ENCODE measurements at regions not wholly inside any gene's neighbourhood (a gene's known extent, or its start where the extent isn't known, plus 50 kb on each side); places are given as distances from the start of the nearest gene placed in this dataset.

DNA sequence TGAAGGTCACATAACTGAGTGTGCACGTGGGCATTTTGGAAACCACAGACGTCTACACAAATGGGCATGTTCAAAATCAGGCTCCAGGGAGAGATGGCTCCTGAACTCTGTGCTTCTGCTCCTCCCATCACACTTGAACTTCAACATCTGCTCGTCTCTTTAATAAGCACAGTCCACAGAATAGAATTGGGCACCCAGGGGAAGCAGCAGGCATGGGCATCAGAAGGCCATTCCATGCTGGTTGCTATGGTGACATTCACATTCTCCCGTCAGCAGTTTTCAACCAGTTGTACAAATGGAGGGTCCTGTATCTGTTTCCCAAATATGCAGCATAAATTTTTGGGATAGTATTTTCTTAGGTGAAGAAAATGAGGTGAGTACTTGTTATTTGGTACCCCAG, 183.7 kb upstream of the COPS8 start:
- no peak for DNase-seq
- TF ChIP-seq POLR2A (IDR thresholded peaks at IDR 0.05; ENCODE audit: low read length), result no peak
- no peak for TF ChIP-seq GATA1 (IDR thresholded peaks at IDR 0.05; ENCODE audit: low read depth, low read length)

DNA sequence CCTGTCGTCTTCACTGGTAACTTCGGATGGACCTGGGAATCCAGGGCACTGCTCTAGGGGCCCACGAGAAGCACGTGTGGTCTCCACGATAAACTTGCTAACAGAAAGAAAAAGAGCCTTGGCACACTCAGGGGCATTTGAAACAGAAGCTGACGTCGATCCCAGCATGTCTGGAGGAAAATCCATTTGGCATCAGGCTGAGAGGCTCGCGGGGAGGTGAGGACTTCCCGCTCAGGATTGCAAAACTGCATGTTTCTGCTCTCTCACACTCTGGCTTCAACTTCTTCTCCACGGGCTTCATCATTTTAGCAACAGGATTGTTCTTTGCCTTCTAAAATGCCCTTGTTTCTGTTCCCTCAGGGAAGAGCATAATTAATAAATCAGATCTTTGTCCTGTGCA, 181.7 kb upstream of the COPS8 start:
- no peak for TF ChIP-seq GATA1 (IDR thresholded peaks at IDR 0.05; ENCODE audit: low read depth, low read length)
- TF ChIP-seq POLR2A (IDR thresholded peaks at IDR 0.05; ENCODE audit: low read length), result no peak
- DNase-seq, result no peak

DNA sequence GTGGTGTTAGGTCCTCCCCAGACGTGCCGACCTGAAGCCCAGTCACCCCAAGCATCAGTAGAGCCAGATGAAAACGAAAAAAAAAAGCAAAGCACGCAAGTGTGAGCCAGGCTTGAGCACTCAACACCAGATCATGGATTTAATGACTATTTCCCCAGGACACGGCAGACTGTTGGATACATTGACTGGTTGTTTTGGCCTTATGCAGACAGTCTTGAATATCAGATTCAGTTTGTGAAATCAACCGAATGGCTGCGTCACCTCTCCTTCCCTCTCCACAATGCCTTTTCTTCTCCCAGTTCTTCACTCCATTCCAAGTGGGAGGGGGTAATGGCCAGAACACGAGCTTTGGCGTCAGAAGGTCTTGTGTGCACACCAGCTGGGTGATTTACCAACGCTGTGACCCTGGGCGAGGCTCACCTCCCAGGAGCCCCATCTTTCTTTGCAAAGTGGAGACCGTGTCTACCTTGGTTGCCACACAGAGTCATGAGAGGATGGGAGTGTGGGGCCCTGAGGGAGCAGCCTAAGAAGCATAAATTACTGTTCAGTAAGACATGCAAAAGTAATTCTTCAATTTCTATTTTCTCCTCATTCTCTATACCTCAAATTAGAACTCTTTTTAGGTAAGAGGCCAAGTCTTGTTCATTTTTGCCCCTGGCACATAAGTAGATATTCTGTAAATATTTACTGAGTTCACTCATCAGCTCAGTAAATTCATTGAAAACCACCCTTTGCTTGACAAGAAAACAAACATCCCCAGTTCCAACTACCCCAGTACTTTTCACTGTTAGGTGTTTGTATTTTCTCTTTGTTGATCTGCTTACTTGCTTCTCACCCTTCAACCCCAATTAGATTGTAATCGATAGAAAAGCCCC, 181.1 kb upstream of the COPS8 start:
- no peak for DNase-seq
- TF ChIP-seq GATA1 (IDR thresholded peaks at IDR 0.05; ENCODE audit: low read depth, low read length), result no peak
- TF ChIP-seq POLR2A (IDR thresholded peaks at IDR 0.05; ENCODE audit: low read length), result no peak

DNA sequence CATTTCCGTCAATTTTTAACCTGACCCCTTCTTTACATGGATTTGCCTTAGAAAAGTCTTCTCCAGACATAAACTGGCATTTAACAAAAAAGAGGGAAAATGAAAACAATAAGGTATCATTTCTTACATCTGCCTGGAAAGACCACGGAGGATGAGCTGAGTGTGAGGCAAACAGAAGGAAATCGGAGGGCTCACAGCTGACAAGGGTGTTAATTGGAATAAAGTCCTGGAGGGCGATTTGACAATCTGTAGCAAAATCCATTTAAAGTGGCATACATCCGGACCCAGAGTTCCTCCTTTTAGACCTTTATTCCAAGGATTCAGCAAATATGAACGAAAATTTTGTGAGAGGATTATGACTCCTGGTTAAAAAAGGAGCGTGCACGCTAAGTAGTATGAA, 179.7 kb upstream of the COPS8 start:
- TF ChIP-seq GATA1 (IDR thresholded peaks at IDR 0.05; ENCODE audit: low read depth, low read length) (no peak), POLR2A (IDR thresholded peaks at IDR 0.05; ENCODE audit: low read length) (no peak)
- DNase-seq, result no peak

DNA sequence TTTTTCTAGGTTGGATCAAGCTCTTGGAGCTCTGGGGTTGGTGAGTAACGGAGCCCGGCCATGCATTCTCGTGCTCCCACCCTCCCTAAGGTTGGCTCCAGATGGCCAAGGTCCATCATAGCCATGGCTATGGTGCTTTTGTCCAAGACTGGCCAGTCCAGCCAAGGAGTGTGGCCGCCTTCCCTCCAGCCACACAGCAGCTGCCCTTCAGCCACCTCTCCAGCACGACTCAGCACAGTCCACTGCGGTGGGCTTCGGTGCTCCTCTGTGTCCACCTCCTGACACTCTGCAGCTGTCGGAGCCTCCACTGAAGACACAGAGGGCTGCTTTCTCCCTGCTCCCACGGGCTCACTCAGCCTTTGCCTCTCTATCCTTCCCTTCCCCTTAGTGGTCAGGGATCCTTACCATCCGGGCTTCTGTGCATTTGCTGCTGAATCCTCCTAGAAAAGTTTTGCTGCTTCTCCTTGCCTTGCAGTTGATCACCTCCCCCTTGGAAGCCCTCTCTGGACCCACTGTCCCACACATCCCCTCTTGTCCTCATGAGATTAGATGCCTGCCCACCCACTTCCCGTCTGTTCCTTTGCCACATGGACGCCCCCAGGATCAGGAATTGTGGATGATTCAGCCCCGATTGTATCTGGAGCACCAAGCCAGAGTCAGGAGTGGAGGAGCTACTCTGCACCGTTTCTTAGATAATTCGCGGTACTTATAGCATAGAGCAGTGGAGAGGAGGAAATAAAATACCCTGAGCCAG, 177.1 kb upstream of the COPS8 start:
- TF ChIP-seq POLR2A (IDR thresholded peaks at IDR 0.05; ENCODE audit: low read length) (no peak), GATA1 (IDR thresholded peaks at IDR 0.05; ENCODE audit: low read depth, low read length) (no peak)
- DNase-seq, result no peak

DNA sequence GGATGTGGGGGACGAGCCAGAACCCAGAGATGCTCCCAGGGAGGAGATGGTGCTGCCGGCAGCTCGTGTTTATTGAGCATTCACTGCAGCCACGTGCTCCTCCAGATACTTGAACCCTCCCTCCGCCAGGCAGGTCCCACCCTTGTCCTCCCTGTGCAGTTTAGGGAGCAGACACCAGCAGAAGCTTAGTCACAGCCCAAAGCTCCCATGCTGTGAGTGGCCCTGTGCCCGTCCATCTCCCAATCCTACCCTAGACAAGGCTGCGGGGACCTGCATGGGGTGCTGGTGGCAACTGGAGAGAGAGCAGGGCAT, 176.5 kb upstream of the COPS8 start:
- no peak for DNase-seq
- TF ChIP-seq GATA1 (IDR thresholded peaks at IDR 0.05; ENCODE audit: low read depth, low read length), result no peak
- no peak for TF ChIP-seq POLR2A (IDR thresholded peaks at IDR 0.05; ENCODE audit: low read length)

DNA sequence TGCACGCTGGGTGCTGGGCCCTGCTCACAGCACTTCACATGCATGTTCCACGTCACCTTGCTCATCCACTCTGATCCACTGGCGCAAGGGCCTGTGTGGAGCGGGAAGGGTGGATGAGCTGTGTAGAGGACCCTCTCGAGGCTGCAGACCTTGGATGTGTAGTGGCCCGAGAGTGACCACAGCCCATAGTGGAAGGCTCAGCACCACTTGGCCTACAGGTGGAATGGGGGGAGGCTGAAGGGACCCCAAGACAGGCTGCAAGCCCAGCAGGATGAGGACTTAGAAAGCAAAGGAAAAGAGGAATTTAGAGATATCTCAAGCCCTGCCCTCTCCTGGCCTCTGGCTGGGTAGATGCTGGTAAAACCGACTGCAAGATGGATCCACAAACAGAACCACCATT, 175.9 kb upstream of the COPS8 start:
- no peak for TF ChIP-seq POLR2A (IDR thresholded peaks at IDR 0.05; ENCODE audit: low read length)
- no peak for DNase-seq

DNA sequence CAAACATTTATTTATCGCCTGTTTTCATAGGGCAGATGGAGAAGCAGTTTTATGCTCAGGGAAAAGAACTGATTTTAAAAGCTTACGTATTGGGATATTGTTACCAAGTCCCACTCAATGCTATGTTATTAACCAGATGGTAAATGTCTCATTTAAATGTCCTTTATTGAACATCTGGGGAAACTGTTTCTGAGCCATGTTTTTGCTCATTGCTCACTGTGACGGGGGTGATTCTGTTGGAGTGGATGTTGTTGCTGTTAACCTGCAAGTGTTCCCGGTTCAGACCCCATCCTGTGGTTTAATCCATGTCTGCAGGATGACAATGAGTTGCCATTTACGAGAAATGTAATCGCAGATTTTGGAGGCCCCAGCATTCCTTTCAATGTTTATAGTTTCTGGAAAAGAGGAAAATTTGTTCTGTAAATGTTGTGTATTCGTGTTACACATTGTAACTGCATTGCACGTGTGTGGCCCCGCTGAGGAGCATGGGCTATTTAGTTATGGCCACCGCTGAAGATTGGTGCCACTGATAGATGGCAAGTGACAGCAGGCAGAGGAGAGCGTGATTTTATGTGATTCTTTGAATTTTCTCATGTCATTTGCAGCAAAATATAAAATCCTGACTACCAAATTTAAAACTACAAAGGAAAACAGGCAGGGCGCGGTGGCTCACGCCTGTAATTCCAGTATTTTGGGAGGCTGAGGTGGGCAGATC, 174.8 kb upstream of the COPS8 start:
- DNase-seq, result no peak
- TF ChIP-seq GATA1 (IDR thresholded peaks at IDR 0.05; ENCODE audit: low read depth, low read length), result no peak
- no peak for TF ChIP-seq POLR2A (IDR thresholded peaks at IDR 0.05; ENCODE audit: low read length)

DNA sequence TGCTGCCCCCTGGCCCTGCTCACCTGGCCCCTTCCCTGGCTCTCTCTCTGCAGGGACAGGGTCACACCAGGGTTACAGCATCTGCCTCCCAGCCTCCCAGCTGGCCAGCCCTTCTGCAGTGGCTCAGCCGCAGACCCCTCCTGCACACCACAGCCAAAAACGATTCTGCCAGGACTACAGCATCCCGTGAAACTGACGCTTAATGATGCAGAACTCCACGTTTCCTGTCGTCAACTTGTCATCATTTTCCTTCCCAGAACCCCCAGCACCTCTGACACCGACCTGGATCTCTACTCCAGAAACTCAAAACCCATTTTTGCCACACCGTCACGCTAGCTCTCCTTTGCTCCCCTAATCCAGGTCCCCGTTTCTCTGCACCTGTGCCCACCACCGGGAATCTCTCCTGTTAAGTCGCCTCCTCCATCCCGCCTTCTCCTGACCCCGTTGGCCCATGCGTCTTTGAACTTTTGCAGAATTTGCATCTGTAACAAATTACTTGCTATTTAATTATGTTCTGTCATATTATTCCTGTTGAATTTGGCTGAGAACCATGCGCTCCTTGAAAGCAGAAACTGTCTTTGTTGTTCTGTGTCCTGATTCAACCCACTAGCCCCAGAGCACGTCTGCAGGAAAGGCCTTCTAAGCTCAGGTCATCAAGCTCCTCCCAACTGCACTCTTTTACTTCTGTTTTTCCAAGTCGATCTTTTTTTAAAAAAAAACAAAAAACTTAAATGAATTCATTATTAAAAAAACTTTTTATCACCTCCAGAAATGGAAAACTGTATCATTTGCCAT, 173.2 kb upstream of the COPS8 start:
- TF ChIP-seq GATA1 (IDR thresholded peaks at IDR 0.05; ENCODE audit: low read depth, low read length), result no peak
- TF ChIP-seq POLR2A (IDR thresholded peaks at IDR 0.05; ENCODE audit: low read length), result no peak
- no peak for DNase-seq

DNA sequence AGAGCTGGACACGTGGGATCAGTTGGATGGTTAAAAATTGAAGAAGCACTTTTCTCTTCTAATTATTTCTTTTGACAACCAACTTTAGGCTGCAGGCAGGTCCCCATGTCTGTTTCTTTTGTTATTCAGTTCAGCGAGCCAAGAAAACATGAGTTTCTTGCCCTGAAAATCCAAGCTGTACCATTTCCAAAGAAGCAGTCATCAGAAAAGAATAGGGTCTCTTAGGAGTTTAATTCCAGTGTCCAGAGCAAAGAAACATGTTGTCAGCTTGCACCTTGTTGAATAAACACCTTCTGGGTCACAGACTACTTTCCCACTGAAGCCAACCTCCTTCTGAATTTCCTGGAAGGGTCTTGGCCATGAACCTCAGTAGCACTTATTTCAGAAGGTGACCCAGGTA, 170.5 kb upstream of the COPS8 start:
- DNase-seq, result no peak
- TF ChIP-seq POLR2A (IDR thresholded peaks at IDR 0.05; ENCODE audit: low read length) (no peak), GATA1 (IDR thresholded peaks at IDR 0.05; ENCODE audit: low read depth, low read length) (no peak)

DNA sequence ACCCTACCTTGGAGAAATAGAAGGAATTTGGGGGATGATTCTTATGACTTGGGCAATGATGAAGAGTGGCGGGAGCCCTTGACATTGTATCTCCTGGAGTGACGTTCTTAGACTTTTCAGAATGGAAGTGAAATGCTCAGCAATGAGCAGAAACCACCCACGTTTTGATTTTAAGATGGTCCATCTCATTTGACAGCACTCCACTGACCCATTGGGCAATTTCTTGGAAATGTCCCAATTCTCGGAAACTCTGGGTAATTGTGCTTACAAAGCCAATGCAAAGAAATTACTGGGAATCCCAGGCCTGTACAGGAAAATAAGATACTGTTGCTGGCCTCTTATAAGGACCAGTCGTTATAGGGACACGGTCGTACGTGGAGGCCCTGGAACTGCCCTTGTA, 170.0 kb upstream of the COPS8 start:
- TF ChIP-seq GATA1 (IDR thresholded peaks at IDR 0.05; ENCODE audit: low read depth, low read length) (no peak), POLR2A (IDR thresholded peaks at IDR 0.05; ENCODE audit: low read length) (no peak)

DNA sequence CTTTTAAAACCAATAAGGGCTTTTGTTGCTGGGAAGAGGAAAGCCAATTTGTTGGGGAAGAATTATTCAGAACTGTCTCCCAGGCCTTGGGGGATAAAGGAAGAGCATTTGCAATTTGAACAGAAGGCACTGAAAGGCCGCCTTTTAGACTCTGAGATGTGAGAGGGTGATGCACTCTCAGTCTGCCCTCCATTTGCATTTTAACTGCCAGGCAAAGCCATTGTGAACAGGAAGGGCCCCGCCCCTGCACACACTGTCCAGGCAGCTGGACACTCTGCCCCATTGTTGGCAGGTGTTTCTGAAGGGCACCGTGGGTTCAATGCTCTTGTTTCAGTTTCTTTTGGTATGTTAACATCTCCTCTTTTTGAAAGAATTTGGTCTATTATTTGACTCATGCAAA, 169.5 kb upstream of the COPS8 start:
- DNase-seq, result no peak
- no peak for TF ChIP-seq POLR2A (IDR thresholded peaks at IDR 0.05; ENCODE audit: low read length)
- no peak for TF ChIP-seq GATA1 (IDR thresholded peaks at IDR 0.05; ENCODE audit: low read depth, low read length)

More for the DNA sequence above, 170.0 kb upstream of the COPS8 start:
- DNase-seq, result no peak

DNA sequence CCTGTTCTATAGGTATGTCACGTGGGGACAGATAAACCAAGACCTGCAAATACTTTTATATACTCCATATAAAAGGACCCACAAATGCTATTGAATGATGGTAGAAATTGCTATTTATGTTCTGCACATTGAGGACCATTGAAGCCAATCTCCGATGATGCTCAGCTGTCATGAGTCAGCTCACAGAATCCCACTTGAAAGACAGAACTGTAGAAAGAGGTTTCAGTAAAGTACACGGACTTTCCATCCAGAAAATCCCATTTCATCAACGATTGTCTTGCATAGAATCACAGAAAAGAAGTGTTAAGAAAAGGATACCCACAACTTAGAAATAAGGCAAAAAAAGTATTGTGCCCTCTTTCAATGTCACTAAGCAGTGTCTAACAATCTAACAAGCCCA, 169.0 kb upstream of the COPS8 start:
- no peak for TF ChIP-seq GATA1 (IDR thresholded peaks at IDR 0.05; ENCODE audit: low read depth, low read length)
- no peak for DNase-seq

DNA sequence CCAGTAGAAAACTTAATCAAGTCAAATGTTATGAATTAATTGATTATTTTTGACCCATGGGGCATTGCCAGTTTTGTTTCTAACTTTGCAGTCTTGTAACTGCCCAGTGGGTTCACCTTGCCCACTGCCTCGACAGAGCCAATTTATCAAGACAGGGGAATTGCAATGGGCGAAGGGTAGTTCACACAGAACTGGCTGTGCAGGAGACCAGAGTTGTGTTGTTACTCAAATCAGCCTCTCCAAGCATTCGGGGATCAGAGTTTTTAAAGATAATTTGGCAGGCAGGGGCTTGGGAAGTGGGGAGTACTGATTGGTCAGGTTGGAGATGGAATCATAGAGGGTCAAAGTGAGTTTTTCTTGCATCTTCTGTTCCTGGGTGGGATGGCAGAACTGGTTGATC, 168.5 kb upstream of the COPS8 start:
- TF ChIP-seq POLR2A (IDR thresholded peaks at IDR 0.05; ENCODE audit: low read length) (no peak), GATA1 (IDR thresholded peaks at IDR 0.05; ENCODE audit: low read depth, low read length) (no peak)
- DNase-seq, result no peak

Data from erythroblast (primary cell).